HepG2 (cell line): ENCODE measurements at regions not wholly inside any gene's neighbourhood (a gene's known extent, or its start where the extent isn't known, plus 50 kb on each side); places are given as distances from the start of the nearest gene placed in this dataset.

ENCODE experiments used
- ATAC-seq: fragments of 200-7000 bp; cut with Tn5 transposase; 3 replicates; pipeline ENCODE4 v1.9.1; 2020; ENCODE audit warnings: mild to moderate bottlenecking, moderate library complexity
- BruUV-seq: library from RNA; stranded (reverse); fragments of 400-500 nt; replicated peaks from 2 replicates; lab custom pipeline; 2021; lab: Mats Ljungman, UMichigan
- CTCF ChIA-PET: fragments of 300-600 bp; formaldehyde crosslinking; extraction: SDS; loops from one replicate; lab custom pipeline; 2021; ENCODE audit warnings: low total read pairs, inconsistent platforms, low intra/inter-chr PET ratio; lab: Yijun Ruan, JAX
- POLR2A ChIA-PET: fragments of 350-600 bp; sonication (Branson Sonifier 250); formaldehyde crosslinking; loops from one replicate; lab custom pipeline; 2020; ENCODE audit warnings: antibody characterized with exemption, inconsistent platforms; lab: Yijun Ruan, JAX
- DNase-seq: peaks from one replicate; pipeline ENCODE4 v3.0.0-alpha.2; 2015; ENCODE audit warnings: low spot score
- FAIRE-seq: peaks from 3 replicates; lab custom pipeline; 2011; peaks lifted over from hg19 to GRCh38; lab: Jason Lieb, UNC
- H2AFZ ChIP-seq: one replicate; pipeline ENCODE4 v1.6.1; 2011; ENCODE audit warnings: low read length, inconsistent platforms
- H3K27ac ChIP-seq: fragments of 300-600 bp; 3 replicates; pipeline ENCODE4 v1.8.0; 2011; ENCODE audit warnings: mixed run types, mild to moderate bottlenecking, mixed read lengths, low read length, inconsistent platforms; ENCODE audit not compliant: insufficient read depth; ENCODE audit errors: extremely low read length
- H3K27me3 ChIP-seq, 2 experiments: fragments of 200-600 bp in 1 of 2; 2 replicates in 1 of 2; 3 replicates in 1 of 2; pipeline versions ENCODE4 v1.6.0 to v1.8.0; 2011; ENCODE audit warnings: low read length in 2 of 2, mild to moderate bottlenecking in 2 of 2, moderate library complexity in 2 of 2, inconsistent platforms in 1 of 2; ENCODE audit not compliant: insufficient read depth in 2 of 2, control insufficient read depth in 1 of 2
- H3K36me3 ChIP-seq, 2 experiments: fragments of 200-600 bp in 1 of 2; replicated peaks in 1 of 2; 2 replicates in 1 of 2; 3 replicates in 1 of 2; pipeline versions ENCODE4 v1.5.1 to v1.8.0; 2011; ENCODE audit warnings: low read length in 2 of 2, inconsistent platforms in 1 of 2; ENCODE audit not compliant: insufficient read depth in 2 of 2, control insufficient read depth in 1 of 2
- H3K4me1 ChIP-seq: 2 replicates; pipeline ENCODE4 v1.5.1; 2012; ENCODE audit warnings: low read length, inconsistent platforms; ENCODE audit not compliant: insufficient read depth
- H3K4me2 ChIP-seq: 2 replicates; pipeline ENCODE4 v1.6.0; 2011; ENCODE audit warnings: low read depth, low read length, inconsistent platforms
- H3K4me3 ChIP-seq, 3 experiments: fragments of 200-600 bp in 1 of 3; sonication (generic), shearing (Covaris generic) in 1 of 3; replicated peaks in 1 of 3; 2 replicates each; pipeline ENCODE4 v1.5.1; 2011 to 2016; ENCODE audit warnings: low read length in 3 of 3, inconsistent platforms in 2 of 3, low read depth in 2 of 3, mild to moderate bottlenecking in 2 of 3, control low read depth in 1 of 3, mixed read lengths in 1 of 3; ENCODE audit not compliant: insufficient read depth in 1 of 3
- H3K79me2 ChIP-seq: one replicate; pipeline ENCODE4 v1.6.1; 2011; ENCODE audit warnings: low read length, inconsistent platforms; ENCODE audit not compliant: insufficient read depth
- H3K9ac ChIP-seq: 2 replicates; pipeline ENCODE4 v1.6.0; 2011; ENCODE audit warnings: mild to moderate bottlenecking, low read depth, low read length, inconsistent platforms; ENCODE audit not compliant: insufficient read depth
- H3K9me3 ChIP-seq: 2 replicates; pipeline ENCODE4 v1.5.1; 2012; ENCODE audit warnings: mild to moderate bottlenecking, low read length
- H4K20me1 ChIP-seq: 2 replicates; pipeline ENCODE4 v1.6.0; 2011; ENCODE audit warnings: inconsistent platforms, mild to moderate bottlenecking, low read length, moderate library complexity; ENCODE audit not compliant: insufficient read depth
- ISX ChIP-seq: sonication (generic); formaldehyde crosslinking; conservative IDR thresholded peaks from 2 replicates; pipeline ENCODE4 v1.5.0; 2020; ENCODE audit warnings: missing genetic modification reagents
- MAFK ChIP-seq, 2 experiments: IDR thresholded peaks in 1 of 2; conservative IDR thresholded peaks in 1 of 2; 2 replicates each; pipeline ENCODE4 v1.6.1; 2011; ENCODE audit warnings: improper control_type of control experiment in 2 of 2, low read length in 2 of 2
- REXO4 ChIP-seq: sonication (generic); formaldehyde crosslinking; IDR thresholded peaks from 2 replicates; pipeline ENCODE4 v1.8.0; 2022; ENCODE audit warnings: missing genetic modification reagents, mild to moderate bottlenecking, borderline replicate concordance
- SOX6 ChIP-seq, 2 experiments: fragments of 450-650 bp in 1 of 2; sonication (generic) in 1 of 2; formaldehyde crosslinking in 1 of 2; IDR thresholded peaks; 2 replicates each; pipeline versions ENCODE4 v1.4.0 to v1.6.1; 2017 to 2020; ENCODE audit warnings: antibody characterized with exemption in 1 of 2, mild to moderate bottlenecking in 1 of 2, missing genetic modification reagents in 1 of 2
- STAT5B ChIP-seq: sonication (generic); formaldehyde crosslinking; IDR thresholded peaks from 2 replicates; pipeline ENCODE4 v1.4.0; 2020; ENCODE audit warnings: missing genetic modification reagents
- ZNF160 ChIP-seq: sonication (generic); formaldehyde crosslinking; IDR thresholded peaks from 2 replicates; pipeline ENCODE4 v1.8.0; 2022; ENCODE audit warnings: mild to moderate bottlenecking, inconsistent platforms, missing genetic modification reagents
- ZNF24 ChIP-seq: fragments of 450-650 bp; IDR thresholded peaks from 2 replicates; pipeline ENCODE4 v1.6.1; 2017; ENCODE audit warnings: antibody characterized with exemption, mild to moderate bottlenecking
- ZNF660 ChIP-seq: sonication (generic); formaldehyde crosslinking; IDR thresholded peaks from 2 replicates; pipeline ENCODE4 v1.5.1; 2020; ENCODE audit warnings: mild to moderate bottlenecking, low read depth, missing genetic modification reagents, borderline replicate concordance
- ZNF766 ChIP-seq: sonication (generic); formaldehyde crosslinking; IDR thresholded peaks from 2 replicates; pipeline ENCODE4 v1.5.0; 2020; ENCODE audit warnings: missing genetic modification reagents, borderline replicate concordance
- ZNF775 ChIP-seq: sonication (generic); formaldehyde crosslinking; IDR thresholded peaks from 2 replicates; pipeline ENCODE4 v1.4.0; 2020; ENCODE audit warnings: missing genetic modification reagents, mild to moderate bottlenecking, moderate library complexity, borderline replicate concordance
- WGBS: methylation state at CpG from one replicate; pipeline ENCODE4 v1.1.6; 2017; ENCODE audit warnings: low lambda C conversion rate; 5-methylcytosine and 5-hydroxymethylcytosine counted together
- in situ Hi-C: cut with HindIII; loops from 2 replicates; pipeline ENCODE4 v1.10.0; 2017; ENCODE audit warnings: low pct_unique_long_range_greater_than_20kb; ENCODE audit not compliant: extremely low pct_ligation_motif_present
- intact Hi-C: fragments of 100-400 bp; cut with micrococcal nuclease; formaldehyde crosslinking; loops from one replicate; pipeline ENCODE4 v1.10.0; 2022; ENCODE audit not compliant: unreplicated experiment

GRCh38 chr1:219383281-219383680 is 209.6 kb downstream of the LYPLAL1 start (continued):
- TF ChIP-seq ZNF766 (CRISPR knock-in tag) = no peak
- TF ChIP-seq STAT5B (CRISPR knock-in tag) = no peak
- no peak for TF ChIP-seq REXO4 (CRISPR knock-in tag)
- no peak for TF ChIP-seq ZNF660
- TF ChIP-seq SOX6 (IDR thresholded peaks at IDR 0.05) = no peak
- TF ChIP-seq SOX6 (CRISPR knock-in tag; IDR thresholded peaks at IDR 0.05) = no peak
- no peak for TF ChIP-seq ZNF160
- no peak for TF ChIP-seq ISX (CRISPR knock-in tag)

DNA sequence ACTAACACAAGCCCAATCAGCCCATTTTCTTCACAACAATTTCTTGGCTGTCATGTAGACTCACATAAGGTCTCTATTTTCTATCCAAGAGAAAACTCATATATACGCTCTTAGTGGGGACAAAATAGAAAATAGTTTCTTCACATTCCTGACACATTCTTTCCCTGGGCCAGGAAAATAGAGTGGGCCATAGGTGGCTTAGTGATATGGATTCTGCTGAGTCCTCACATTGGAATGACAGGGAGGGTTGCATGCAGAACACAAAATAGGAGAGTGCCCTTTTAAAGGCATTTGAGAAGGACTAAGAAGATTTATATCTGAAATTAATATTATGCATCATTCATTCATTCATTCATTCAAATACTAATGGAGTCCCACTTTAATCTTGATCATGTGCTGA is 207.7 kb downstream of the LYPLAL1 start:
- POLR2A ChIA-PET = interaction anchor here (1.0 to 2.2 kb wide), 6 partner anchors 8 to 208 kb away, joined by 4 to 19 read pairs (median 4); partner anchors contain the start of gene LYPLAL1
- no peak for FAIRE-seq
- H3K79me2 ChIP-seq = no peaks in the 10 kb centered on the region
- TF ChIP-seq MAFK (conservative IDR thresholded peaks at IDR 0.05 in 1 of 2, IDR thresholded peaks at IDR 0.05 in 1 of 2; ENCODE audit: low read length in 2 of 2) (peak; percentile 11 to 51; a peak in 1 of 4 replicates), ZNF775 (no peak), ZNF24 (peak; percentile 84; the same call in 1 of the 2 replicates)
- TF ChIP-seq, all 625 proteins: peak for 2
- no peak overlapping the region for H3K9ac ChIP-seq
- DNase-seq = no peak
- H3K36me3 ChIP-seq = no peaks in the 10 kb centered on the region
- H3K4me3 ChIP-seq = no peak overlapping the region
- H3K4me1 ChIP-seq = peaks cover 18% of the 10 kb centered on the region
- ATAC-seq = no peak
- no peaks in the 10 kb centered on the region for H3K9me3 ChIP-seq
- H3K4me2 ChIP-seq = no peak overlapping the region
- BruUV-seq = no TSS peak
- in situ Hi-C loops (no loop called here), intact Hi-C loops (loop anchor here (2.0 kb wide), 1 partner anchor 71 kb away; no protein-coding TSS in a partner anchor)
- no peak overlapping the region for H2AFZ ChIP-seq
- no peak overlapping the region for H3K27ac ChIP-seq
- H4K20me1 ChIP-seq = no peaks in the 10 kb centered on the region
- 100% methylated on average over 1 of the region's 1 CpG for WGBS
- no peaks in the 10 kb centered on the region for H3K27me3 ChIP-seq
- CTCF ChIA-PET = no interaction called here
